NB4 (cell line): ENCODE measurements at regions not wholly inside any gene's neighbourhood (a gene's known extent, or its start where the extent isn't known, plus 50 kb on each side); places are given as distances from the start of the nearest gene placed in this dataset.

Experiments used
- MAX ChIP-seq: IDR thresholded peaks from 2 replicates; pipeline ENCODE4 v1.6.1; 2011; ENCODE audit warnings: low read depth, low read length
- MYC ChIP-seq: IDR thresholded peaks from 2 replicates; pipeline ENCODE4 v1.6.1; 2011; ENCODE audit warnings: low read depth, low read length
- POLR2A ChIP-seq: IDR thresholded peaks from 2 replicates; pipeline ENCODE4 v1.6.1; 2011; ENCODE audit warnings: mild to moderate bottlenecking; ENCODE audit not compliant: insufficient read length; ENCODE audit errors: extremely low read depth
- TF ChIP-seq, protein P1 (sequence below): IDR thresholded peaks from one replicate; pipeline ENCODE4 v1.5.1; 2012; ENCODE audit warnings: low read depth, low read length

- TF ChIP-seq, protein P1, sequence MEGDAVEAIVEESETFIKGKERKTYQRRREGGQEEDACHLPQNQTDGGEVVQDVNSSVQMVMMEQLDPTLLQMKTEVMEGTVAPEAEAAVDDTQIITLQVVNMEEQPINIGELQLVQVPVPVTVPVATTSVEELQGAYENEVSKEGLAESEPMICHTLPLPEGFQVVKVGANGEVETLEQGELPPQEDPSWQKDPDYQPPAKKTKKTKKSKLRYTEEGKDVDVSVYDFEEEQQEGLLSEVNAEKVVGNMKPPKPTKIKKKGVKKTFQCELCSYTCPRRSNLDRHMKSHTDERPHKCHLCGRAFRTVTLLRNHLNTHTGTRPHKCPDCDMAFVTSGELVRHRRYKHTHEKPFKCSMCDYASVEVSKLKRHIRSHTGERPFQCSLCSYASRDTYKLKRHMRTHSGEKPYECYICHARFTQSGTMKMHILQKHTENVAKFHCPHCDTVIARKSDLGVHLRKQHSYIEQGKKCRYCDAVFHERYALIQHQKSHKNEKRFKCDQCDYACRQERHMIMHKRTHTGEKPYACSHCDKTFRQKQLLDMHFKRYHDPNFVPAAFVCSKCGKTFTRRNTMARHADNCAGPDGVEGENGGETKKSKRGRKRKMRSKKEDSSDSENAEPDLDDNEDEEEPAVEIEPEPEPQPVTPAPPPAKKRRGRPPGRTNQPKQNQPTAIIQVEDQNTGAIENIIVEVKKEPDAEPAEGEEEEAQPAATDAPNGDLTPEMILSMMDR, result no peak
- TF ChIP-seq POLR2A (no peak), MAX (no peak), MYC (no peak)
Observed at GRCh38 chr4:72911316-72911715, 158.2 kb downstream of the COX18 start.
